Muscle layer of duodenum (tissue), 2 donors: ENCODE measurements at regions not wholly inside any gene's neighbourhood (a gene's known extent, or its start where the extent isn't known, plus 50 kb on each side); places are given as distances from the start of the nearest gene placed in this dataset.
"Not testable (repeated sequence)": the region's sequence is repeated elsewhere in the genome, so short reads cannot be mapped to it uniquely, and the experiment has no call there.

ENCODE experiments used
- H3K27ac ChIP-seq: one replicate; pipeline ENCODE4 v1.7.0; 2013; ENCODE audit warnings: mild to moderate bottlenecking, low read length
- H3K27me3 ChIP-seq: one replicate; pipeline ENCODE4 v1.7.0; 2013; ENCODE audit warnings: low read depth, mild to moderate bottlenecking, control low read depth, low read length
- H3K36me3 ChIP-seq, 2 donors: one replicate each; pipeline ENCODE4 v1.7.0; 2013; ENCODE audit warnings: low read length in 2 of 2, control low read depth in 1 of 2, mild to moderate bottlenecking in 1 of 2; ENCODE audit not compliant: insufficient read depth in 2 of 2, control insufficient read depth in 1 of 2
- H3K4me1 ChIP-seq, 2 donors: one replicate each; pipeline ENCODE4 v1.7.0; 2013; ENCODE audit warnings: low read length in 2 of 2, mild to moderate bottlenecking in 2 of 2, control low read depth in 1 of 2, moderate library complexity in 1 of 2; ENCODE audit not compliant: insufficient read depth in 2 of 2, control insufficient read depth in 1 of 2
- H3K4me3 ChIP-seq, 2 donors: one replicate each; pipeline ENCODE4 v1.7.0; 2013; ENCODE audit warnings: low read length in 2 of 2, low read depth in 1 of 2, mild to moderate bottlenecking in 1 of 2
- H3K9me3 ChIP-seq, 2 donors: one replicate each; pipeline ENCODE4 v1.7.0; 2013; ENCODE audit warnings: low read length in 2 of 2, control low read depth in 1 of 2, mild to moderate bottlenecking in 1 of 2; ENCODE audit not compliant: control insufficient read depth in 1 of 2
- donor health status: healthy.

DNA sequence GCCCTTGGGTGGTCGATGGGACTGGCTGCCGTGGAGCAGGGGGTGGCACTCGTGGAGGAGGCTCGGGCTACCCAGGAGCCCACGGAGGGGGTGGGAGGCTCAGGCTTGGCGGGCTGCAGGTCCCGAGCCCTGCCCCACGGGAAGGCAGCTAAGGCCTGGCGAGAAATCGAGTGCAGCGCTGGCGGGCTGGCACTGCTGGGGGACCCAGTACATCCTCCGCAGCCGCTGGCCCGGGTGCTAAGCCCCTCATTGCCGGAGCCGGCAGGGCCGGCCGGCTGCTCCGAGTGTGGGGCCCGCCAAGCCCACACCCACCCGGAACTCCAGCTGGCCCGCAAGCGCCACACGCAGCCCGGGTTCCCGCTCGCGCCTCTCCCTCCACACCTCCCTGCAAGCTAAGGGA lies 435.6 kb downstream of the RWDD3 start:
- H3K27me3 ChIP-seq, H3K27ac ChIP-seq, H3K4me3 ChIP-seq, H3K36me3 ChIP-seq, H3K9me3 ChIP-seq, H3K4me1 ChIP-seq: not testable (repeated sequence)

DNA sequence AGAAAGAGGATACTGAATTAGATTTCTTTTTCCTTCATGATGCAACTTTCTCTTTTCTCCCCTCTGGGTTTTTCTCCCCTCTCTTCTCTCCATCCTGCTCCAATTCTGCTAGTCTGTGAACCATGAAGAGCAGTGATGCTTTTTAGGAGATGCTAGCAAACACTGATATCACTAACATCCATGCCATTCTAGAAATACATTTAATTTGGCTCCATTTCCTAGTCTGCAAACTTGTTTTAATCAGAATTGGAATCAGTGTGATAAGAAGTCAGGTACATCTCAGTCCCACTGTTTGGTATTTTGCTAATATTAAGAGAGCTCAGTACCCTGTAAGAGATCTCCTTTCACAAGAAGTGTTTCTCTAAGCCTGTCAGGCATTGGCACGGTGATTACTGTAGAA lies 437.1 kb downstream of the RWDD3 start:
- H3K4me3 ChIP-seq = no peak overlapping the region
- H3K9me3 ChIP-seq = peaks cover 0 to 3% of the 10 kb centered on the region in 2 donors
- no peaks in the 10 kb centered on the region for H3K36me3 ChIP-seq
- H3K27ac ChIP-seq = no peak overlapping the region
- H3K27me3 ChIP-seq = no peaks in the 10 kb centered on the region
- H3K4me1 ChIP-seq = no peaks in the 10 kb centered on the region

GRCh38 chr1:95679262-95679661 lies 445.3 kb downstream of the RWDD3 start:
- Histone ChIP-seq H3K4me3 (no peak overlapping the region), H3K27me3 (no peaks in the 10 kb centered on the region), H3K4me1 (no peaks in the 10 kb centered on the region), H3K9me3 (no peaks in the 10 kb centered on the region), H3K36me3 (no peaks in the 10 kb centered on the region), H3K27ac (no peak overlapping the region)

DNA sequence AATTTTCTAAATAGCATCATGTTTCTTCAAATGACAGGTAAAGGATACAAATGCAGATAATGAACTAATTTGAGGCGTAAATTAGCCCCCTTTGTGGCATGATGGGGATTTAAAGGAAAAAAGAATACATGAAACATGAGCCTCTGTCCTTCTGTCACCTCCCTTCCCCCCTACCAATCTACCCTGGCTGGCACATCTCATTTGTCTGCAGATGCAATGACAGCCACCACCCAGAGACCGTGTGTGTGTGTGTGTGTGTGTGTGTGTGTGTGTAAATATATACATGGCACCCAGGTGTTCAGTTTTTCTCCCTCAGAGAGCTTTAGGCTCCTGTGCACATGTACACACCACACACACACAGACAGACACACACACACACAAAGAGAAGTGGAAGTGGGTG lies 451.1 kb downstream of the RWDD3 start:
- H3K9me3 ChIP-seq = no peaks in the 10 kb centered on the region
- no peaks in the 10 kb centered on the region for H3K27me3 ChIP-seq
- H3K4me1 ChIP-seq = no peaks in the 10 kb centered on the region
- H3K4me3 ChIP-seq = no peak overlapping the region
- no peaks in the 10 kb centered on the region for H3K36me3 ChIP-seq
- H3K27ac ChIP-seq = no peak overlapping the region

DNA sequence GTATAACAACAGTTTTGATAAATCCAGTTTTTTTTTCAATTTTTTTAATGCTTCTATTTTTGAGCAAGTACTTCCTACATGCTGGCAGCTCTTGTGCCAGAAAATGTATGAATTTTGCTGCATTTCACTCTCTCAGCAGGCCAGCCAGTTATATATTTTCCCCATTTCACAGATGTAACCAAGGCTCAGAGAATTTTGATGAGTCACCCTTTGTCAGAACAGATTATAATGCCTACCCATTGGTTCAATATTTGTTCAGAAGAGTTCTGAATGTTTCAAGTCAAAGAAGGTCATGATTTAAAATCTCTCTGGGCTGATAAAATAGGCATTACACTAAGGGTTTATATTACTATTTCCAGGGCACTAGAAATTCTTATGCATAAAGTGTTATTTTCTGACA lies 452.2 kb downstream of the RWDD3 start:
- Histone ChIP-seq H3K4me3 (no peak overlapping the region), H3K4me1 (no peaks in the 10 kb centered on the region), H3K36me3 (no peaks in the 10 kb centered on the region), H3K27ac (no peak overlapping the region), H3K27me3 (no peaks in the 10 kb centered on the region), H3K9me3 (no peaks in the 10 kb centered on the region)

DNA sequence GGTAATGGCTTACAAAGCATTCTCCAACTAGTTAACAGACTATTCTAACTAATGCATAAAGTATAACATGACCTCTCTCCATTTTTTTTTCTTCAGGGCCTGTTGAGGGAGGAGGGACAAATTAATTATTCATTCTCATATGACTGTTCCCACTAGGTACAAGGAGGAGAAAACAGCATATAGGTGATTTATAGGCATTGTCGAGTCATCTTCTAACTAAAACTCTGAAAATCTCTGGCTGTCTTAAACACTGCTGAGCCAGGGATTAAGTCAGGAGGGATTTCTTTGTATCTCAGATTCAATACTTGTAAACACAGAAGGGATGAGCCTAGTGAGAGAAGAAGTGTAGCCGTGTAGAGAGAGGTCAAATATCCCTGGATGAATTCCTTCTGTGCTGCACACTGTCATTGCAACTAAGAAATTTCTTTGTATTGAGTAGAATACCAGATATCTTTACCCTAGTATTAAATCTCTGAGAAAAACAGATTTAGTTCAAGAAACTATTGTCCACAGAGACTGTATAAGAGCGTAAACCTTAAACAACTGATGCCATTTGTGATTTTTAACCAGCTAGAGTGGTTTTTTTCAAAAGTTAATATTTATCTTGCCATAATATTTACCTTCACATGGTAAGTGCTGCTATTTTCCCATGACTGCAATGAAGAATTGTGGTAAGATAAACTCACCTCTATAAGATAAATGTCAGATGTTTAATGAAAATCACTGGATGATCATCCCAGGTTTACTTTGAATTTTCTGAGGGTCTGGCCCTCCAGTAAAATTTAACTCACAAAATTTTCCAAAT lies 465.3 kb downstream of the RWDD3 start:
- Histone ChIP-seq H3K36me3 (no peaks in the 10 kb centered on the region), H3K27me3 (no peaks in the 10 kb centered on the region), H3K4me3 (no peak overlapping the region), H3K27ac (no peak overlapping the region), H3K4me1 (no peaks in the 10 kb centered on the region), H3K9me3 (peaks cover 0 to 17% of the 10 kb centered on the region in 2 donors)

GRCh38 chr1:95701450-95702173 lies 467.6 kb downstream of the RWDD3 start:
- no peak overlapping the region for H3K4me3 ChIP-seq
- H3K4me1 ChIP-seq = no peaks in the 10 kb centered on the region
- H3K9me3 ChIP-seq = peaks cover 4 to 20% of the 10 kb centered on the region in 2 donors
- H3K27ac ChIP-seq = no peak overlapping the region
- no peaks in the 10 kb centered on the region for H3K36me3 ChIP-seq
- no peaks in the 10 kb centered on the region for H3K27me3 ChIP-seq

- H3K27ac ChIP-seq = no peak overlapping the region
- H3K4me3 ChIP-seq = peak overlapping the region in 1 of 2 donors; percentile 12
- no peaks in the 10 kb centered on the region for H3K27me3 ChIP-seq
- no peaks in the 10 kb centered on the region for H3K4me1 ChIP-seq
- H3K36me3 ChIP-seq = no peaks in the 10 kb centered on the region
- H3K9me3 ChIP-seq = peaks cover 4 to 20% of the 10 kb centered on the region in 2 donors
These were observed 469.0 kb downstream of the RWDD3 start for GRCh38 chr1:95703046-95703445.

GRCh38 chr1:95716097-95716496 lies 482.1 kb downstream of the RWDD3 start:
- no peaks in the 10 kb centered on the region for H3K9me3 ChIP-seq
- no peak overlapping the region for H3K27ac ChIP-seq
- no peak overlapping the region for H3K4me3 ChIP-seq
- H3K4me1 ChIP-seq = no peaks in the 10 kb centered on the region
- H3K36me3 ChIP-seq = no peaks in the 10 kb centered on the region
- no peaks in the 10 kb centered on the region for H3K27me3 ChIP-seq

- Histone ChIP-seq H3K27ac (no peak overlapping the region), H3K4me3 (no peak overlapping the region), H3K9me3 (no peaks in the 10 kb centered on the region), H3K36me3 (no peaks in the 10 kb centered on the region), H3K27me3 (no peaks in the 10 kb centered on the region), H3K4me1 (no peaks in the 10 kb centered on the region)
These were observed 482.5 kb downstream of the RWDD3 start for GRCh38 chr1:95716550-95716949.

DNA sequence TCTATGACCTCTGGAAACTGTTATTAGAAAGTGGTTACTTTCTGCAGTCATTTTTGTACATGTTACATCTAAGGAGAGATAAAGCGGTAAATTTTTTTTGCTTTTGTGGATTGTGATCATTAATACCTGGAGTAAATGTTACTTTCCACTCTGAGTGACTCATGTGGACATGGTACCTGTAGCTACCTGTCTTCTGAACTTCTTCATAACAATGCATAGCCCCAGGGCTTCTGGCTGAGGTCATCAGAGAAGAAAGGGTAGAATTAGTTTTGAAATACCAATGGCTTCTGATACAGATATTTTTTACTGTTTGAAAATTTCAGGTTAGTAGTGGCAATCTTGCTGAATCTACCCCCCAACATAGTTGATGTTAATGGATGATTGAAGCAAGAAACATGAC lies 489.3 kb downstream of the RWDD3 start:
- Histone ChIP-seq H3K27me3 (no peaks in the 10 kb centered on the region), H3K9me3 (no peaks in the 10 kb centered on the region), H3K27ac (no peak overlapping the region), H3K4me1 (no peaks in the 10 kb centered on the region), H3K36me3 (no peaks in the 10 kb centered on the region), H3K4me3 (no peak overlapping the region)
